GM12865 (cell line): ENCODE measurements at regions not wholly inside any gene's neighbourhood (a gene's known extent, or its start where the extent isn't known, plus 50 kb on each side); places are given as distances from the start of the nearest gene placed in this dataset.

ENCODE experiments used
- DNase-seq: peaks from one replicate; pipeline ENCODE4 v3.0.0; 2010; ENCODE audit warnings: low read depth
- H3K4me3 ChIP-seq: 2 replicates; pipeline ENCODE4 v1.5.1; 2011; ENCODE audit warnings: mild to moderate bottlenecking, low read depth, low read length, control low read depth
- CTCF ChIP-seq: IDR thresholded peaks from 2 replicates; pipeline ENCODE4 v1.5.1; 2011; ENCODE audit warnings: low read length, control low read depth, low read depth, inconsistent platforms; ENCODE audit not compliant: insufficient read depth; ENCODE audit errors: missing control alignments

DNA sequence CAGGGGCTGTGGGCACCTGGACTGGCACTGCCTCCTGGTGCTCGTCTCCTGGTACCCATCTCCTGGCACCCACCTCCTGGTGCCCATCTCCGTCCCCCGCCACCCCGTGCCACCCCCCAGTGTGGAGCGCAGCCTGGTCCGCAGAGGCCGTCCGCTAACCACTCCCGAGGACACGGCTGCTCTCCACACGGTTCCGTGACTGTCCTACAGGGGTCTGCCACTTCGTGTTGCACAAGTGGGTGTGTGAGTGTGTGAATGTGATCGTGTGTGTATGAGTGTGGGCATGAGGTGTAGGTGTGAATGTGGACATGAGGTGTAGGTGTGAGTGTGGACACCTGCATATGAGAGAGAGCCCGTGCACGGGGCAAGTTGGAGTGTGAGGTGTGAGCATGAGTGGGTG is 119.4 kb upstream of the HS6ST1 start:
- no peak for TF ChIP-seq CTCF
- no peak for DNase-seq
- H3K4me3 ChIP-seq, result no peak overlapping the region

GRCh38 chr2:128438586-128438985 is 119.9 kb upstream of the HS6ST1 start:
- no peak overlapping the region for H3K4me3 ChIP-seq
- DNase-seq, result no peak
- TF ChIP-seq CTCF, result no peak

DNA sequence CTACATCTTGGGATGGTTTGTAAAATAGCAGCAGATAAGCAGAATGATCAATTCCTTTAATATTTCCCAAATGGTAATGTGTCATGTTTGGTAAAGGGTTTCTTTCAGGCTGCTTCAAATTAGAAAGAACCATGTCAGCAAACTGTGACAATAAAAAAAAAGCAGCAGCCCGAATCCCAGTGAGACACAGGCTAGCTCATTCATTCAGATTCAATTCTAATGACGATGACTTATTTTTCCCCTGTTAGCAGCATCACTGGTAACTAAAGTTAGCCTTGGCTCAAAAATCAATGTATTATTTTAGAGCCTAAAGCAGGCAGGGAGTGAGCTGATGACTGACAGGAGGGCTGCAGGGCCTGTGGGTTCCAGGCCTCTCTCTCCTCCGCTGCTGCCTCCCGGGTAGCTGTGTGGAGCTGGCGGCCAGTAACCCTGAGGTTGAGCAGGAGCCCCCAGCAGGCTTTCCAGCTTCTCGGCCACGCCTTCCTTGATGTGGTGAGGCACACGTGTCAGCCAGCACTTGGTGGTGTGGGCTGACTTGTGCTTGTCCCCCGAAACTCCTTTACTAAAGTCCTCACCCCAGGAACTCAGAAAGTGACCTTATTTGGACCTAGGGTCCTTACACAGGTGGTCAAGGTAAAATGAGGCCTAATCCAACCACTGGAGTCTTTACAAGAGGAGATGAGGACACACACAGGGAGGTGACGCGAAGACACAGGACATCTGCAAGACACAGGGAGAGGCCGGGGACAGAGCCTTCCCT is 120.5 kb upstream of the HS6ST1 start:
- no peak for TF ChIP-seq CTCF
- DNase-seq, result no peak
- H3K4me3 ChIP-seq, result no peak overlapping the region

DNA sequence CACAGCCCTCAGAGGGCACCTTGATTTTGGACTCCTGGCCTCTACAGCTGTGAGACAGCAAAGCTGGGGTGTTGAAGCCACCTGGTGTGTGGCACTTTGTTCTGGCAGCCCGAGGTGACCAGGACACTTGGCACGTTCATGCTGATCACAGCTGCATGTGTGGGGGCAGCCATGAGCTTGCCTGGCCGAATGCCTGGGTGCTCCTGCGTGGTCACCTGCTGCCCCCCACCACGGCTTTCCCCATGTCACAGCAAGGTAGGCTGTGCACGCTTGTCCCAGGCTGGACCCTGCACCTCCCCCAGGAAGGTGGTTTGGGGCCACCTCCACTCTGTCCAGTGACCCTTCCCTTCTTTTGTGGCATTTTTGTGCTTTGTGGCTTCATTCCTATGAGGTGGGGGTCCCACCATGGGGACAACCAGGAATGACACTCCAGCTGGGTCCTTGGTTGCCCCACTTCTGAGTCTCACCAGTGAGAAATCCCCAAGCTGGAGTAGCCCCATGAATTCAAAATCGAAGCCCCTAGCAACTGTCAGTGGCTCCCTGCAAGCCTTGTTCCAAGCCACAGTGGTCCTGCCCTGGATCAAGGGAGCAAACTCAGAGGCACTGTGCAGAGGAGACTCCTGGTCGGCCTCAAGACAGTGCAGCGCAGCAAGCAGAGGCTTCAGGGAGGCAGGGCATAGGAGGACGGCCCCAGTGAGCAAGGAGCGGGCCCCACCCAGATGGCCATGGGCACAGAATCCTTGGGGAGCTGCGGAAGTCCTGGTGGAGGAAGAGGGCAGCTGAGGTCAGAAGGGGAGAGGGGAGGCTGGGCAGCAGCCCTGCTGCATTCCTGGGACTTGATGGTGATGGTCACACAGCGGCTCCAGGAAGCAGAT is 121.4 kb upstream of the HS6ST1 start:
- no peak for TF ChIP-seq CTCF
- no peak for DNase-seq
- no peak overlapping the region for H3K4me3 ChIP-seq

- no peak overlapping the region for H3K4me3 ChIP-seq
- DNase-seq, result no peak
Observed at GRCh38 chr2:128440666-128441340, 122.1 kb upstream of the HS6ST1 start.

More at GRCh38 chr2:128440666-128441340, 122.1 kb upstream of the HS6ST1 start:
- TF ChIP-seq CTCF, result no peak
